Adipocyte (in vitro differentiated cells): ENCODE measurements at regions not wholly inside any gene's neighbourhood (a gene's known extent, or its start where the extent isn't known, plus 50 kb on each side); places are given as distances from the start of the nearest gene placed in this dataset.

Experiments used
- DNase-seq: peaks from one replicate; pipeline ENCODE4 v3.0.0-alpha.2; 2015; ENCODE audit warnings: low read depth
- H3K27me3 ChIP-seq: replicated peaks from 2 replicates; pipeline ENCODE4 v1.7.0; 2013; ENCODE audit warnings: mild to moderate bottlenecking, low read length, moderate library complexity; ENCODE audit not compliant: control insufficient read depth, insufficient read depth
- H3K36me3 ChIP-seq: 2 replicates; pipeline ENCODE4 v1.7.0; 2013; ENCODE audit warnings: low read length, mild to moderate bottlenecking, moderate library complexity; ENCODE audit not compliant: control insufficient read depth, insufficient read depth, severe bottlenecking
- H3K4me1 ChIP-seq: 2 replicates; pipeline ENCODE4 v1.7.0; 2013; ENCODE audit warnings: mild to moderate bottlenecking, low read length, moderate library complexity; ENCODE audit not compliant: control insufficient read depth, insufficient read depth
- H3K4me3 ChIP-seq: 2 replicates; pipeline ENCODE4 v1.7.0; 2013; ENCODE audit warnings: mild to moderate bottlenecking, low read length, moderate library complexity
- H3K9ac ChIP-seq: 2 replicates; pipeline ENCODE4 v1.7.0; 2013; ENCODE audit warnings: mild to moderate bottlenecking, low read length, moderate library complexity
- H3K9me3 ChIP-seq: 2 replicates; pipeline ENCODE4 v1.7.0; 2013; ENCODE audit warnings: mild to moderate bottlenecking, low read length, moderate library complexity; ENCODE audit not compliant: control insufficient read depth

DNA sequence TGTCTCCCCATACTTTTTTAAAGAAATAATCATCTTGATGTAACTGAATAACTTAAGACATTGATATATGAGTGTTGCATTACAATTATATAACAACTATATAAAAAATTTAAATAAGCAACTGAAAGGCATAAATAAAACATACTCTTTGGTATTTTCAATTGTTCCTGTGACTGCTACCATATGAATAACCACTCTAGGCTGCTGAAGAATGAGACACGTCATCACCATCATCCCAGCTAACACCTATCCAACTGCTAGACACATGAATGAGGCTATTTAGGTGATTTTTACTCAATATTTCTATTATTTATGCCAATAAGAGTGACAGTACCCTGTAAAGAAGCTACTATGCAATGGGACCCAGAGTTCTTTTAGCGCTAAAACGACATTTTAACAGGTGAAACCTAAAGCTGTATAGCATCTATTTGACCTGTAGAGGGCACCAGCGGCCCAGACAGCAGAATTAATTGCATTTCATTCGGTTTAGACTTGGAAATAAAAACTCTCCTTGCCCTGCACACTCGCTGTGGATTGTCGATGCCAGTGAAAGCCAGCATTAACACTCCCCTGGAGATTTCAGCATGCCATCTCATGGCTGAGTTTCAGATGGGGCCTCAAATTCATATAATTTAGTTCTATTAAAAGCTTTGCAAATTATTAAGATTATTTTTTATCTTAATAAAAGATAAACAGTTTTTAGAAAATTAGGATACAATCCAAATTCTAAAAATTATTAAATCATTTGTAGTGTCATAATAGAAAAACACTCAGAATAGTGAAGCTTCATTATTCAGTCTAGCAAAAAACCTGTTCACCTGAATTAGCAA, 89.4 kb upstream of the MAP2 start:
- Histone ChIP-seq H3K4me3 (no peak overlapping the region), H3K27me3 (no peaks in the 10 kb centered on the region)
- peak; percentile 87 for DNase-seq

DNA sequence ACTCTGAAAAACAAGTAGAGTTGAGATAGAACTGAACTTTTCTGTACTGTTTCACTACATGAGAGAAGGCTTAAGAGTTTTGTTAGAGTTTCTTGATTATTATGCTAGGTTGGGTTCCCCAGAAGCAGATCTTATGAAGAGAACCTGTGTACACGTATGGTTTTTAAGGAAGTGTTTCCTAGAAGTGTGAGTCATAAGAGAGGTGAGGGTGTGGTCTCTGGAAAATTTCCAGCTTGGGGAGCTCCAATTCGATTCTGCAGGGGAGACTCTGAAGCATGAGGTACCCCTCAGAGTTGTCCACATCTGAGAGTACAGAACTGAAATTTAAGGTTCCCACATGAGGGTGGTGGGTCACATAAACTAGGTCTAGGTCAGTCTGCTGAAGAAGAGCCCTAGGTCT, 83.3 kb upstream of the MAP2 start:
- DNase-seq: no peak
- no peaks in the 10 kb centered on the region for H3K27me3 ChIP-seq
- H3K36me3 ChIP-seq: no peaks in the 10 kb centered on the region
- H3K4me3 ChIP-seq: no peak overlapping the region
- H3K4me1 ChIP-seq: no peaks in the 10 kb centered on the region
- no peak overlapping the region for H3K9ac ChIP-seq
- no peaks in the 10 kb centered on the region for H3K9me3 ChIP-seq

More for the DNA sequence above, 89.4 kb upstream of the MAP2 start:
- Histone ChIP-seq H3K9me3 (no peaks in the 10 kb centered on the region), H3K36me3 (no peaks in the 10 kb centered on the region), H3K4me1 (no peaks in the 10 kb centered on the region), H3K9ac (no peak overlapping the region)

DNA sequence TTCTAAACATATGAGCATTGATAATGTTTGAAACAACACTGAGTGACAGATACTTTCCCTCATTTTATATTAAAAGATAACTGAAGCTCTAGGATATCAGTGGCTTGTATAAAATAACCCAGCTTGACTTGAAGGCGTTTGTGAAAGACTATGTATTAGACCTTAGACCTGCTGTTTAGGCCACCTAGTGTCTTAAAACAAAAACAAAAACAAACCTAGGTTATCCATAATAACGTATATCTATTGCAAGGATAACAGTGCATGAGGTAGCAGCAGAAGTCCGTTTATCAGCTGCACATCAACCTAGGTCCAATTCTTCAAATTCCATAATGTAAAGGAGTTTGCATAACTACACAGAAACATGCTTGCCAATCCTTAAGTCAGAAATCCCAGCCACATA, 79.5 kb upstream of the MAP2 start:
- H3K27me3 ChIP-seq: peaks cover 7% of the 10 kb centered on the region
- no peaks in the 10 kb centered on the region for H3K36me3 ChIP-seq
- DNase-seq: no peak

GRCh38 chr2:209348433-209348832, 75.4 kb upstream of the MAP2 start:
- no peak for DNase-seq
- H3K9ac ChIP-seq: no peak overlapping the region
- no peaks in the 10 kb centered on the region for H3K9me3 ChIP-seq
- H3K4me3 ChIP-seq: no peak overlapping the region
- peaks cover 8% of the 10 kb centered on the region for H3K27me3 ChIP-seq
- no peaks in the 10 kb centered on the region for H3K36me3 ChIP-seq
- no peaks in the 10 kb centered on the region for H3K4me1 ChIP-seq

More for the DNA sequence above, 79.5 kb upstream of the MAP2 start:
- Histone ChIP-seq H3K4me1 (no peaks in the 10 kb centered on the region), H3K4me3 (no peak overlapping the region), H3K9me3 (no peaks in the 10 kb centered on the region), H3K9ac (no peak overlapping the region)

DNA sequence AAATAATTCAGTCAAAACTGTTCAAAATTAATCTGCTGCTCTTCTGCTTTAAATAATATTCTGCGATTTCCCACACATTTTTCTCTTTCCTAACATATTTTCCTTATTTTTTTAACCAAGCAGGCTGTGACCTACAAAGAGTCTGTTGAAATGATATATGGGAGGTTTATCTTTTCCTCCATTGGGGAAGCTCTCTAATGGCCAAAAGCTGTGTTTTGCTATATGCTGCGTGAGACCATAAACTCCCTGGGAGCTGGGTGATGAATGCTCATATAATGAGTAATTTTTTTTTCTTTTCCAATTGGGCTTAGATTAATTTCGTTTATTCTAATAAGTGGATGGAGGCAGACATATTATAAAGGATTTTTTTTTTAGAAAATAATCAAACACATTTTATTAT, 72.2 kb upstream of the MAP2 start:
- Histone ChIP-seq H3K4me1 (no peaks in the 10 kb centered on the region), H3K4me3 (no peak overlapping the region), H3K9me3 (no peaks in the 10 kb centered on the region), H3K36me3 (no peaks in the 10 kb centered on the region), H3K9ac (no peak overlapping the region), H3K27me3 (peaks cover 8% of the 10 kb centered on the region)
- no peak for DNase-seq

DNA sequence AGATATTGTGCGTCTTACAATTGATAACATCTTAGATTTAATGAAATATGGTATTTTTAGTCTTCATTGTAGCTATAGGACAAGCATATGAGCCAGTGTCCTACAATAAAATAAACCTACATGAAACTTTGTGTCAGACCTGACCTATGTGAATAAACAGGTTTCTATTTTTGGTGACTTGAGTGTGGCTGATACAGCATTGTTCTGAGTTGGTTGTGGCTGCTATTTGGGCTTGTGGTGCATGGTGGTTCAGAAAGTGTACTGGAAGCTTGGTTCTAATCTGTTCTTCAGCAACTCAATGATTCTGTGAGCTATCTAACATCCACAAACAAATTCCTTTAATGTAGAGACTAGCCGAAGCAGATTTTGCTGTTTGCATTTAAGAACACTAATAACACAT, 64.9 kb upstream of the MAP2 start:
- H3K27me3 ChIP-seq: no peaks in the 10 kb centered on the region
- DNase-seq: no peak
- no peak overlapping the region for H3K4me3 ChIP-seq
- H3K4me1 ChIP-seq: no peaks in the 10 kb centered on the region
- no peak overlapping the region for H3K9ac ChIP-seq
- no peaks in the 10 kb centered on the region for H3K36me3 ChIP-seq
- H3K9me3 ChIP-seq: no peaks in the 10 kb centered on the region

GRCh38 chr2:209367075-209367747, 56.6 kb upstream of the MAP2 start:
- Histone ChIP-seq H3K4me3 (no peak overlapping the region), H3K27me3 (no peaks in the 10 kb centered on the region), H3K9me3 (peaks cover 3% of the 10 kb centered on the region), H3K4me1 (peaks cover 14% of the 10 kb centered on the region), H3K9ac (no peak overlapping the region), H3K36me3 (no peaks in the 10 kb centered on the region)
- DNase-seq: no peak

DNA sequence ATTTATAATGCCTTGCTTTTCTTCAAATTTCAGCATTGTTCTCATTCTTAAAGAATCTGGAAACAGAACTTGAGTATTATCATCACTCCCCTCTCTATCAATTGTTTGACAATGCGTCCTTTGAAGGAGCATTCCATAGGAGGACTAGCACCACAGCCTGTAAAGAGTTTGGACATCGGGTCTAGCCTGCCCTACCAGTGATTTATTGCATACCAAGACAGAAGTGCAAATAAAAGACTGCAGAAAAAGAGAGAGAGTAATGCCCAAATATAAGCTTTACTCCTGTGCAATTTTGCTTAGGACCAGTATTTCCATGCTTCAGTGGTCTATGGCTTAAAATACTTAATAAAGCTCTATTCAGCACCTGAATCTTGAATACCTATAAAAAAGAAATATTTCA, 55.4 kb upstream of the MAP2 start:
- H3K4me1 ChIP-seq: peaks cover 14% of the 10 kb centered on the region
- peaks cover 3% of the 10 kb centered on the region for H3K9me3 ChIP-seq
- H3K4me3 ChIP-seq: no peak overlapping the region
- no peak for DNase-seq
- H3K36me3 ChIP-seq: no peaks in the 10 kb centered on the region
- H3K27me3 ChIP-seq: no peaks in the 10 kb centered on the region
- H3K9ac ChIP-seq: no peak overlapping the region

DNA sequence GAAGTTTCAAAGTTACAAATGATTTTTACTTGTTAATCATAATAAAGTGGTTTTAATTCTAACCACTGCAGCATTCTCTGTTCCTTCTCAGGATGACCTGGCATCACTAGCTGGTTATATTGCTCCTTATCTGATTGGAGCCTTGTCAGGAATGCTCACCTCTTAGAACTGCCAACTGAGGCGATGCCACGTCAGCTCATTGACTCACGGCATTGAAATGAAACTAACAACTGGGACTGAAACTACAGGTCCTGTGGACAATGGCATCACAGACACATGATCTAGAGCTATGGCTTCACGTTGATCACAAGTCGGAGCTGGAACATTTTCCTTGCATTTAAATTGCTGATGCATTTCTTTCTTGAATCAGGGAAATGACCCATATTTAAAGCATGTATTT, 54.9 kb upstream of the MAP2 start:
- peak; percentile 61 for DNase-seq
- H3K4me1 ChIP-seq: peaks cover 14% of the 10 kb centered on the region
- H3K9me3 ChIP-seq: peaks cover 3% of the 10 kb centered on the region
- H3K36me3 ChIP-seq: no peaks in the 10 kb centered on the region
- H3K27me3 ChIP-seq: no peaks in the 10 kb centered on the region
- no peak overlapping the region for H3K9ac ChIP-seq
- no peak overlapping the region for H3K4me3 ChIP-seq

- DNase-seq: no peak
- H3K36me3 ChIP-seq: no peaks in the 10 kb centered on the region
- H3K9ac ChIP-seq: no peak overlapping the region
- no peaks in the 10 kb centered on the region for H3K27me3 ChIP-seq
- H3K4me1 ChIP-seq: peaks cover 14% of the 10 kb centered on the region
- peaks cover 3% of the 10 kb centered on the region for H3K9me3 ChIP-seq
- H3K4me3 ChIP-seq: no peak overlapping the region
Measured at GRCh38 chr2:209369656-209370055, 54.2 kb upstream of the MAP2 start.

DNA sequence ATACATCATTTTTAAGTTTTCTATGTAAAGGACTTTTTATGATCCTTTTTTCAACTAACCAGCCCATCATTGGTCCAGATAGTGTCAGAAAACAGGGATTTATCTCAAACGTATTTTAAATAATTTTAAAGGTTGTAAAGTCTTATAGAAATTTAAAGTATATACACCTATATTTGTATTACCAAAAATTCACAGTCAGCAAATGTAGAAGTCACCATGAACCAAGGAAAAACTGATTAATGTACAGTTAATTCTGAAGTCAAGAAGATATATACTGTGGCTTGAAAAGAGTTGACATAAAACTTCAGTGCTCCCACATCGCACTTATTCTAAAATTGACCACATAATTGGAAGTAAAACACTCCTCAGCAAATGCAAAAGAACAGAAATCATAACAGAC, 52.4 kb upstream of the MAP2 start:
- H3K27me3 ChIP-seq: no peaks in the 10 kb centered on the region
- DNase-seq: no peak
- no peaks in the 10 kb centered on the region for H3K36me3 ChIP-seq
- no peak overlapping the region for H3K4me3 ChIP-seq
- H3K9ac ChIP-seq: no peak overlapping the region
- H3K9me3 ChIP-seq: peaks cover 17% of the 10 kb centered on the region
- peaks cover 14% of the 10 kb centered on the region for H3K4me1 ChIP-seq
